NCI-H1436 treated with DMSO at 0.1 percent for 48 hours (cell line): ENCODE measurements at regions not wholly inside any gene's neighbourhood (a gene's known extent, or its start where the extent isn't known, plus 50 kb on each side); places are given as distances from the start of the nearest gene placed in this dataset.

ENCODE experiments used
- DNase-seq: peaks from one replicate; lab custom pipeline; 2025; lab: John Stamatoyannopoulos, UW

- DNase-seq: no peak
These were observed 1118.6 kb upstream of the CDH9 start for GRCh38 chr5:28156981-28157380.

GRCh38 chr5:28143519-28143918, 1105.1 kb upstream of the CDH9 start:
- DNase-seq: no peak

- DNase-seq: no peak
These were observed 1093.8 kb upstream of the CDH9 start for GRCh38 chr5:28132151-28132550.

- no peak for DNase-seq
These were observed 1079.3 kb upstream of the CDH9 start for GRCh38 chr5:28117691-28118090.

- DNase-seq: no peak
These were observed 1078.9 kb upstream of the CDH9 start for GRCh38 chr5:28117273-28117672.

- no peak for DNase-seq
These were observed 1072.4 kb upstream of the CDH9 start for GRCh38 chr5:28110781-28111180.

GRCh38 chr5:28104080-28104479, 1065.7 kb upstream of the CDH9 start:
- DNase-seq: no peak

- DNase-seq: no peak
These were observed 1045.7 kb upstream of the CDH9 start for GRCh38 chr5:28084069-28084468.

GRCh38 chr5:28082610-28083009, 1044.2 kb upstream of the CDH9 start:
- no peak for DNase-seq

GRCh38 chr5:28077291-28078240, 1039.2 kb upstream of the CDH9 start:
- no peak for DNase-seq

- no peak for DNase-seq
These were observed 1028.5 kb upstream of the CDH9 start for GRCh38 chr5:28066856-28067255.

- no peak for DNase-seq
These were observed 1027.3 kb upstream of the CDH9 start for GRCh38 chr5:28065656-28066055.

- no peak for DNase-seq
These were observed 1008.2 kb upstream of the CDH9 start for GRCh38 chr5:28046596-28046995.

GRCh38 chr5:28027851-28028250, 989.5 kb upstream of the CDH9 start:
- DNase-seq: no peak

- DNase-seq: no peak
These were observed 978.8 kb upstream of the CDH9 start for GRCh38 chr5:28017178-28017577.

GRCh38 chr5:28014779-28015178, 976.4 kb upstream of the CDH9 start:
- DNase-seq: no peak

GRCh38 chr5:28012538-28012937, 974.2 kb upstream of the CDH9 start:
- DNase-seq: no peak

- no peak for DNase-seq
These were observed 971.2 kb upstream of the CDH9 start for GRCh38 chr5:28009576-28009975.

- DNase-seq: no peak
These were observed 958.3 kb upstream of the CDH9 start for GRCh38 chr5:27996665-27997064.

- no peak for DNase-seq
These were observed 957.5 kb upstream of the CDH9 start for GRCh38 chr5:27995867-27996266.

- no peak for DNase-seq
These were observed 939.9 kb upstream of the CDH9 start for GRCh38 chr5:27978322-27978721.

GRCh38 chr5:27969157-27969556, 930.8 kb upstream of the CDH9 start:
- no peak for DNase-seq

- DNase-seq: no peak
These were observed 924.8 kb upstream of the CDH9 start for GRCh38 chr5:27963050-27963783.
